KG1 (cell line): ENCODE measurements at regions not wholly inside any gene's neighbourhood (a gene's known extent, or its start where the extent isn't known, plus 50 kb on each side); places are given as distances from the start of the nearest gene placed in this dataset.
"Not testable (repeated sequence)": the region's sequence is repeated elsewhere in the genome, so short reads cannot be mapped to it uniquely, and the experiment has no call there.

ENCODE experiments used
- DNase-seq: peaks from one replicate; lab custom pipeline; 2025; lab: John Stamatoyannopoulos, UW

DNA sequence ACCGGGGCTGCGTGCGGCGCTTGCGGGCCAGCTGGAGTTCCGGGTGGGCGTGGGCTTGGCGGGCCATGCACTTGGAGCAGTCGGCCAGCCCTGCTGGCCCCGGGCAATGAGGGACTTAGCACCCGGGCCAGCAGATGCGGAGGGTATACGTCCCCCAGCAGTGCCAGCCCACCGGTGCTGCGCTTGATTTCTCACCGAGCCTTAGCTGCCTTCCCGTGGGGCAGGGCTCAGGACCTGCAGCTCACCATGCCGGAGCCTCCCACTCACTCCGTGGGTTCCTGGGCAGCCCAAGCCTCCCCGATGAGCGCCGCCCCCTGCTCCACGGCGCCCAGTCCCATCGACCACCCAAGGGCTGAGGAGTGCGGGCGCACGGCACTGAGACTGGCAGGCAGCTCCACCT, 51.4 kb upstream of the INPP4B start:
- not testable (repeated sequence) for DNase-seq

DNA sequence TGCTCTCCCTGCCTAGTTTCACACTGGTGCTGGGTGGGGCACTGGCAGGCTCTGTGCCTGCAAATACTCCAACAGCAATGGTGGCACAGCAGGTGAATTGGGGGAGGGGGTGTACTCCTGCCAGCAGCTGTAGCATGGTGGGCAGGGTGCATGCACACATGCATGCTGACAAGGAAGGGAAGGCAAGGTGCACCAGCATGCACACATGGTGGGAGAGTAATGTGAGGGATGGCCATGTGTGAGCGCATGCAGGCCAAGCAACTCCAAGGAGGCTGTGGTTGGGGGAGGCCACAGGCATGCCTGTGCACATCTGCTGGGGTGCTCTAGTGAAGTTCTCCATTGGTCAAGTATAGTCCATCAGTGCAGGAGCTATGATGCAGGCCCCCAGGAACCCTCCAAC, 54.5 kb upstream of the INPP4B start:
- no peak for DNase-seq

DNA sequence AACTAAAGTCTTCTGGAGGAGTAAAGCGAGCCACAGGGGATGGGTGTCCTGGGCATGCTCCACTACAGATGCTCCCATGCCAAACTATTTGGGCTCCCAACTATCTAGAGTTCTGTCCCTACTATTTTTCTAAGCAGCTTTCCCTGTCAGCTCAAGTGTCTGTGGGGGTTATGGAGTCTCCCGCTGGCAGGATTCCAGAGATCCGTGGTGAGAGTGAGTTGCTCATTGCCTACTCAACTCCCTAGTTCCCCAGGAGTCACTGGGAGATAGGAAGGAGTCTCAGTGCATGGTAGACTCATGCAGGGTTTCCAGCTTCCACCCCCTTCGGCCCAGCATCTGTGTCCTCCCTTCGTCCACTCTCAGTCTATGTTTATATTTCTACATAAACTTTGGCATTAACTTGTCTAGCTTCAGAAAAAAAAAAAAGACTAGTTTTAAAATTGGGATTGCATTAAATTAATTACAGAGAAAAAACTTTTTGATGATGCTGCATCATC, 55.1 kb upstream of the INPP4B start:
- no peak for DNase-seq

DNA sequence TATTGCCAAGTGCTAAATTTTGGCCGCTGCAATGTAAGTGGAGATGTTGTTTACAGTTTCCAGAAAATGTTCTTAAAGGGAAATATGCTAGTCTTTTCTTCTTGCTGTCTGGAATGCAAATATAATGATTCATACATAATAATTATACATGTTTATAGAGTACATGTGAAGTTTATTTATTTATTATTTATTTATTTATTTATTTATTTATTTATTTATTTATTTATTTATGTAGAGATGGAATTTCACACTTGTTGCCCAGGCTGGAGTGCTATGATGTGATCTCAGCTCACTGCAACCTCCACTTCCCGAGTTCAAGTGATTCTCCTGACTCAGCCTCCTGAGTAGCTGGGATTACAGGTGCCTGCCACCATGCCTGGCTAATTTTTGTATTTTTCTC, 57.5 kb upstream of the INPP4B start:
- not testable (repeated sequence) for DNase-seq

DNA sequence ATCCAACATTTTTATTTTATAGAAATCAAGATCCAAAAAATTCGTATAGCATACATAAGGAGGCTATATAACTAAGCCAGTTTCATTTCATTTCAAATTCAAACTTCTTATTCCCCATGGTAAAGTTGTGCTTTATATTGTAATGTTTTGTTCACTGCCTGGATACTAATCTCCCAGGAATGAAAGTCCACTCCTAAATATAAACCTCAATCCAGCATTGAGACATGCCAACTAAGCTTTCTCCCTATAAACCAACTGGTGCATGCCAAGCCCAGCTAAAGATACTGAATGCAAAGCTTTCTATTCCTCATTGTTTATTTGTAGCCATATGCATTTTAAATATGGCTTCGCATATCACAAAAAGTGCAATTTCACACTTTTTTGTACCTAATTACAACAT, 63.8 kb upstream of the INPP4B start:
- DNase-seq = no peak

DNA sequence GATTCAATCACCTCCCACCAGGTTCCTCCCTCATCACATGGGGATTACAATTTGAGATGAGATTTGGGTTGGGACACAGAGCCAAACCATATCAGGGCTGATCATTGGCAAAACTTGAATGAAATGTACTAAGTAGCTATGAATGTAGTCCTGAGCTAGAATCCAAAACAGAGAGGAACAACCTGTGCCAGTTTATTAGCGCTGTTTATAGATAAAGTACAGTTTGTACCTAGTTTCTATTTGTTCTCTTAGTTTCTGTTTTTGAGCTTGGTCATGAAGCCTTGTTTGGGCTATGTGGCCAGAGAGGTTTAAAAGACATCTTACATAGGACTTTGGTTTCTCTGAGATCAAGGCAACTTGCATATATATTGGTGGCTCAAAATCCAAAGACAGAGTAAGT, 66.9 kb upstream of the INPP4B start:
- DNase-seq = no peak

DNA sequence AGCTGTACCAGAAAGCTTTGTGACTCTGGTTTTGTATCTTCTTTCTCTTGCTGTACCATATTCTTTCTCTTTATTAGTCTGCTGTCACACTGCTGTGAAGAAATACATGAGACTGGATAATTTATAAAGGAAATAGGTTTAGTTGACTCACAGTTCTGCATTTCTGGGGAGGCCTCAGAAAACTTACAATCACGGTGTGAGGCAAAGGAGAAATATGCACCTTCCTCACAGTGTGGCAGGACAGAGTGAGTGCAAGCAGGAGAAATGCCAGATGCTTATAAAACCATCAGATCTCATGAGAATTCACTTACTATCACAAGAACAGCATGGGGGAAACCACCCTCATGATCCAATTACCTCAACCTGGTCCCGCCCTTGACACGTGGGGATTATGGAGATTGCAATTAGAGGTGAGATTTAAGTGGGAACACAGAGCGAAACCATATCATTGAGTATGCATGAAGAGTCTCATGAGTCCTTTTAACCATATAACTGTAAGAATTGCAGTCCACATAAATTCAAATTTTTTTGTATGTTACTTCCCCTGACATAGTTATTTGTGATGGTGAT, 67.4 kb upstream of the INPP4B start:
- no peak for DNase-seq

DNA sequence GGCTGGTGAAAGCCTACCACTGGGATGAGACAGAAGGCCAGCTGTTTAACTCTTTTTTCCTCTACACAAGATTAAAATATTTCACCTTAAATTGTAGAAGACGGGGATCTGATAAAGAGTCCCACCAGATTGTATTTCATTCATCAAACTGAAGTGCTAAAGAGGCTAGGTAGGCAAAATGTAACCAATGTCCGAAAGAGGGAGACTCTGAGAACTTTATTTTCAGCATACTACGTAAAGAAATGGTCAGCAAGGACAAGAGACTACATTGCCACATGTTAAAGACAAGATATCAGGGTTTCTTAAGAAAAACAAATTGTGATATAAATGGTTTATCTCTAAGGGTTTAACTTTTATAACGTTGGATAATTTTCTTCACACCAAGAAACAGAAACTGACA, 71.6 kb upstream of the INPP4B start:
- no peak for DNase-seq

DNA sequence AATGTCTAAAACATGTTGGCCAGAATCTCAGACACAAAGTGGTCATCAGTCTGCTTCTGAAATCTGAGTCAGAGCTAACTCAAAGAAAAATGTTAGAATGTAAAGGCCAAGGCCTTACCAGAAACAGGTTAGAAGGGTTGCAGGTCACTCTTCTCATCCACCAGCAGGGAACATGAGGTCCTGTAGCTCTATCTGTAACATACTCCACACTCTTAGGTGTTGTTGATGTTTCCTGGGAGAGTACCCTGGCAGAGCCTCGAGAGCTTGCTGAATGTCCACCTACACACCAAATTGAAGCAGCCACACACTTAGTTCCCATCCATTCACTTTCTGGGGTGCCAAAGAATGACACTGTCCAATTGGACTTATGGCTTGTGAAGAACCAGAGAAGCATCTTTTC, 76.6 kb upstream of the INPP4B start:
- no peak for DNase-seq

DNA sequence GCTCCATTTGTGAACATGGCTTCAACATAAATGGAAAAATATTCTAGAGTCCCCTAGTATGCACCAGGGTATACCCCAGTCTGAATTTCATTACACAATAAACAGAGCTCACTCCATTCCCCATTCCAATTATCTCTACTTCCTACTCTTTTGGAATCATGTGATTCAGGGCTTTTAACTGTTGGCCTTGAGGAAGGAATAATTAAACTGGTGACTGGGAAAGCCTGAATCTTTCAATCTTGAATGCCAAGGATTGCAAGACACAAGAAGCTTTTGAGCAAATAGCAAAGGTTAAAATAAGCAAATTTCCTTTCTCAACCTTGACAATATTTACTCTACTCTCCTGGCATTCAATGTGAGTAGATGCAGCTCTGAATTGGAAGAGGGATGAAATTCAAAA, 77.5 kb upstream of the INPP4B start:
- no peak for DNase-seq

DNA sequence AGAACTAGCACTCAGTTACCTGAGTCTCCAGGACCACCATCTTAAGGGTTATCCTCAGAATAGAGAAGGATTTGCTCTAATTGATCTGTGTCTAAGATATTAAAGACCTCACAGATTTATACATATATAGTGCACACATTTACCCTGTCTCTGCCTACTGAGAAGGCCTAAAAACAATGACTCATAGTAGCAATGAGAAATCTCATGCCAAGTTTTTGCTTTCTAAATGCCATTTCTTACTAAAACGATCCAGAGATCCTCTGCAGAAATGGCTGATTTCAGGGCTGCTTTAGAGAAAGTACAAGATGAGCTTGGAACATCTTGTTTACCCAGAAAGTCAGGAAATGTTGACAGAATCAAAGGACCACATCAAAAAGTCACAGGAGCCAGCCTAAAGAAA, 79.1 kb upstream of the INPP4B start:
- DNase-seq = no peak

DNA sequence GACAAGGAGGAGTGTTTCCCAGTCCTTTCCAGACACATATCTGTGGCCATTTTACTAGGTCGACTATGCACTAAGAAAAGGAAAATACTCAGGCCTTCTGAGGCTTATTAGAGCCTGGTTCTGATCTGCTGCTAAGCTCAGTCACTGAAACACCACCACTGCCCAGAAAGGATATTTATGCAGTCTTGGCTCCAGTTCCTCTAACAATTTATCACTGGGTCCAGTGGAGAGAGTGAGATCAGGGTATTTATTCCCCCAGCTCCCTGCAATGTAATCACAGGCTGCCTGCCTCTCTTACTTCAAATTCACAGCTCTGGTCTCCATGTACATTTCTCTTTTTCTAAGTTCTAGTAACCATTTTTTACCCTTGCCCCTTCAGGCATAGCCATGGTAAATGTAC, 81.6 kb upstream of the INPP4B start:
- no peak for DNase-seq

DNA sequence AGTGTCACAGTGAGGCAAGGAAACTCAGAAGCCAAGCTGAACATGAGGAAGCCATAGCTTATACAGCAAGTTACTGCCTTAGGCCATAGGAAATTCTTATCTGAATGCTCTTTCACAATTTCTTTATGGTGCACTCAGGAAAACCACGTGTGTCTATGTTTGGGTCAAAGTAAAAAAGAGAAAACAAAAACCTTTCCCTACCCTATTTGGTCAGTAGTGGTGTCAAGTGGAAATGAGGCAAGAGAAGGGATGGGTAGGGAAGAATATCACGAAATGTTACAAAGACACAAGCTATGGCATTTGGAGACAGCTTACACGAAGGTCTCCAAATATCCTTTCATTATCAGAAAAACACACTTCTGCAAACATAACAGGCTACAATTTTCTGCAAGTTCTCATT, 83.4 kb upstream of the INPP4B start:
- no peak for DNase-seq

DNA sequence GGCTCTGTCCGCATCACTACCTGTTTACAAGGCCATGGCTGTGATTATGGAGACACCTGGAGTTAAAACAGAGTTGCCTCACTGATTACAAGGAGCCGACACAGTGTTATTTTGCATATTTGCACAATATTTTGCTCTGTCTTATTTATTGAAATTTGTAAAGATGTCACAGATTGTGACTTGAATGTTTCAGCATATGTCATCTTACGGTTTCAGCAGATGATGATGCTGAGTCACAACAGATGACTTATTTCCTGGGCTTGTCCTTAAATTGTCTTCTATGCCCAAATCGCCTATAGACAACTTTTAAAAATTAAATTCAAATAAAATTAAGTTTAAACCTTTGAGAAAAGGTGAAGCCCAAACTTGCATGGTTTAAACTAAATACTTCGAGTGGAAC, 87.1 kb upstream of the INPP4B start:
- DNase-seq = no peak

DNA sequence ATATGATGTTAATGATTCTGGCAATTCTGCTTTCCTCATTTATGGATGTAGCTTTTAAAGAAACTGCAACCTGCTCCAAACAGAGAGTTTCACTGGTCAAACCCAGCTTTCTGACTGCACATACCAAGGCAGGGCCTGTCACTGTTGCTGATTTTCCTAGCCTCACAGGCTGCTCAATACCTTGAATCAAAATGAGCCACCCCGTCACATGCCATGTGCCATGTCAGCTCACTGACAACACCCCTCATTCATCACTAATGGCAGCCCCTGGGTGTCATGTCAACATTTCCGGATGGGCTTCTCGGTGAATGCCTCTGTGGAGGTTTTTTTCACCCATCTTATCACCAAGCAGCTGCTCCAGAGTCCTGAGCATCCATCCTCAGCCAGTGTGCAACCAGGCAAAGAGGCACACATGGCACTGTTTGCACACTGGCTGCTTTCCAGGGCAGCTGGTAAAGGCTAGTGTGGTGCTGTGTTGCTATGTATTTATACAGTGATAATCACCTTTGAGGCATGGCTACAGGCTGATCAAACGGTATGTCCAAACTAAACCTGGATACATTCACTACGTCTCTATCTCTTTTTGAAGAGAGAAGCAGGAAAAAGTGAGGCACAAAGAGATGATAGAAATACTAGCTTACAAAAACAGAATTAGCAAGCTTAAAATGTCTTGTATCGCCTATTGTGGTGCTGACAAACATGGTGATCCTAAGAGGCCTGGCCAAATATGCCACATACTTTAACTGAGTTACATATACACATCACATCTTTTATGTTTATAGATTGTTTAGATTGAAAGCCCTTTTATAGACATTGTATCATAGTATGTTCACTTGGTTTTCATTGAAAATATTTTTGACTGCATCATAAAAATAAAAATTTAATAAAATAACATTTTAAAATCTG, 94.6 kb upstream of the INPP4B start:
- no peak for DNase-seq

DNA sequence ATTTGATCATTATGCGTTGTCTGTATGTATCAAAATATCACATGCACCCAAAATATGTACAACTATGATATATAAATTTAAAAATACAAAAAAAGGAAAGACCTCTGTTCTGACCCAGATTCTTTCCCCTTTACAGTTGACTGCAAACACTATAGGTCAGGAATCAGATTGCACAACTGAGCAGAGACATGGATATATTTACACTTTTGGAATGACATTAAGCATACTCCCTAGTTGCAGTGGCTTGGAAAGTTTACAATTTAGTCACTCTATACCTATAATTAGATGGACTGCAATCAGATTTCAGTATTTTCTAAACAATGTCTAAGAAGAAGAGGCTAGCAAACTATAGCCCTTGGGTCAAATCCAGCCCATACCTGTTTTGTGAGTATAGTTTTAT, 98.5 kb upstream of the INPP4B start:
- DNase-seq = no peak

DNA sequence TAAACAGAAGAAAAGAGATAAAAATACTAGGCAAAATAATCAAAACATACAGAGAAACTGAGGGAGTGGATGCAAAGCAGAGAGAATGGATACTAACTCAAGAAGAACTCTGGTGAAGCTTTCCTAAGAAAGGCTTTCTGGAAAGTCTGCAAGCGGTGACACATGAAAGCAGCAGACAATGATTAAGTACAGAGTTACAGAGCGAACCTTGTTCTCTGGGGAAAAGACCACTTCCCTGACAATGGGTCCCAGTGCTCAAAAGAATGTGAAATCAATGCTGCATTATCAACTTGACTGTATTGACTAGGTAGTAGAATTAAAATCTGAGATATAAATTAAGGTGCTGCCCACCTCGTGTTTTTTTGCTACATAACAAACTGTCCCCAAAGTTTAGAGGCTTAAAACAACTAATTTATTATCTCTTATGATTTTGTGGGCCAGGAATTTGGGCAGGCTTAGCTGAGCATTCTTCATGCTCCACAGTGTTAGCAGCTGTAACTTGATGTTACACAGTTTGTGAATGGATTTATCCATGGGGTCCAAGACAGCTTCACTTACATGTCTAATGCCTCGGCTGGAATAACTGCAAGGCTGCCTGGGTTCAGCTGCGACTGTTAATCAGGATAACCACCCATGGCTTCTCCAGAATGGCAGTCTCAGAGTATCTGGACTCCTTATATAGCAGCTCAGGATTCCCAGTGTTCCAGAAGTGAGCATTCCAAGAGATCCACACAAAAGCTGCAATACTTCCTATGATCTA, 106.9 kb upstream of the INPP4B start:
- DNase-seq = no peak

DNA sequence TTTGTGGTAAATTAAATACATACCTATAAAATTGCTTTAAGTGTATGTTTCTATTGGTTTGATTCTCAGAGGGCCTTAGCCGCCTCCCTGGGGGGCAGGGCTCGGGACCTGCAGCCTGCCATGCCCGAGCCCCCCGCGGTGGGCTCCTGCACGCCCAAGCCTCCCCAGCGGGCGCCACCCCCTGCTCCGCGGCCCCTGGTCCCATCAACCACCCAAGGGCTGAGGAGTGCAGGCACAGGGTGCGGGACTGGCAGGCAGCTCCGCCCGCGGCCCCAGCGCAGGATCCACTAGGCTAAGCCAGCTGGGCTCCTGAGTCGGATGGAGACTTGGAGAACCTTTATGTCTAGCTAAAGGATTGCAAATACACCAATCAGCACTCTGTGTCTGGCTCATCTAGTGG, 108.3 kb upstream of the INPP4B start:
- no peak for DNase-seq

DNA sequence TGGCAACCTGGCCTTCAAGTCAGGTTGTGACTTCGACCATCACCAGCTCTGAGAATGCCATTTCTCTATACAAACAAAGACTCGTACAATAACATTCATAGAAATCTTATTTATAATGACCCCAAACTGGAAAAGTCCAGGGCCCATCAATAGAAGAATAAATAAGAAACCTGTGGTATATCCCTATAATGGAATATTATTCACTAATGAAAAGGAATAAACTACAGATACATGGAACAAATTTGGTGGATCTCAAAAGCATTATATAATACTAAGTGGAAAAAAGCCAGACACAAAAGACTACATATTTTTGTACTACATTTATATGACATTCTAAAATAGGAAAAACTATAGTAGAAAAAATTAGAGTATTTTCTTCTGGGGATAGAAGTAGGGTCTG, 109.4 kb upstream of the INPP4B start:
- DNase-seq = no peak

DNA sequence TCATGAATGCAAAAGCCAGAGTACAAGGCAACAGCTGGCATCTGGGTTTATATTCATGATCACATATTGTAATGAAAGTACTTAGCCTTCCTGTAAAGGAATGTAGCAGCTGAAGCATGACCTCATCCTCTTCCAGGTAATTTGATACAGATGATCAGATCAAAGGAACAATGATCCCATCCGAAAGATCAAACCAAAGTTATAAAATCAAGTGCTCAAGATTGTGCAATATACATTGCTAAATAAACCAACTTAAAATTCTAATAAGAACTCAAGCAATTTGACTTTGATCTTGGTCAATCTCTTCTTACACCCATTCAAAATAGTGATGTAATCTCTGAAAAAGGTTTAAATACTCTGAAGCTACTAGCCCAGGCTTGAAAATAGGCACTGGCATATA, 113.1 kb upstream of the INPP4B start:
- no peak for DNase-seq

DNA sequence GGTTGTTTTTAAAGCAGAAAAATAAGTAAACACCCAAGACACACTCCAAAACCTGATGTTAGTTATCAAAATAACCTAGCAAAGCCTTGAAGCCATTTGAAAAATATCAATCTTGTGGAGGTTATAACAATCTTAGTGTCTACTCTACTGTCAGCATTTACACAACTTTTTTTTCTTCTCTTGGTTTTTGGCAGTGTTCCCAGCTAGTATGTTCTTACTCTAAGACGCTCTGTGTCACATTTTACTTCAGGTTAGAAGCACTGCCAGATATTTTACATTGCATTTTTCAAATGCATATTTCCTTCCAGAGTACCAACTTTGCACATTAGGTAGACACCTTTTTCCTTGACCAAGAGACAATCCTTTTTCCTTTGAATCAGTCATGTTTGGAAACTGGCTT, 114.0 kb upstream of the INPP4B start:
- peak; percentile 14 for DNase-seq

DNA sequence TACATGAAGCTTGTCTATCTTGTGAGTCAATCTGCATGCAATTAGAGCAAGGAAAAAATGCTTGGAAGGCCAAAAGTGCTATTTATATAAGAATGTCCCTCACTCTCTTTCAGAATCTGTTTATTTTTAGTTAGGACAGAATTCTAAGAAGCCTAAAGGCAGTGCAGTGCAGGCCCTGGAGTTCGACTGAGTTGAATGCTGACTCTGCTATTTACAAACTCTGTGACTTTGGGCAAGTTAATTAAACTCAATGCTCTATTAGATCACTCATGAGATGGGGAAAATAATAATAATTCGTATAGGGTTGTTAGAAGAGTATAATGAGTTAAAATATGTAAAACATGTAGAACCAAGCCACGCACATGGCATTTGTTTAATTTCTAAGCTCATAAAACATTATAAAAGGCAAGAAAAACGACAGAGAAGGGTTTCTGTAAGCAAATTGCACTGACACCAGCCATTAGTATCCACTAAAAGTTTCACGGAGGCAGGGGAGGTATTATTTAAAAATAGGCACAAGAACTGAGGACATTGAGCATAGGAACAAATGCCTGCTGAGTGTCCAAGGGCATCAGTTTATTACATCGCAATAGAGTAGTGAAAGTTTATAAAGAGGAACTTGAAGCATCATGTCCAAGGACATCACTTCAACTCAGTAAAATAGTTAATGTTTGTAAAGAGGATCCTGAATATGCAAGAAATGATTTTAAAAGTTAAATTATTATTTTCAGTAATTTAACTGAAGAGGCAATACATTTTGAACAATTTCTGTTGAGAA, 115.0 kb upstream of the INPP4B start:
- DNase-seq = no peak
